ENCODE measurements at regions not wholly inside any gene's neighbourhood (a gene's known extent, or its start where the extent isn't known, plus 50 kb on each side); places are given as distances from the start of the nearest gene placed in this dataset.

GRCh38 chr10:130434446-130435385 is 298.5 kb downstream of the GLRX3 start:
- no peak for DNase-seq

GRCh38 chr10:130435961-130436360 is 299.8 kb downstream of the GLRX3 start:
- DNase-seq = no peak

- DNase-seq = no peak
Observed at GRCh38 chr10:130438861-130439260, 302.7 kb downstream of the GLRX3 start.

- DNase-seq = no peak
Observed at GRCh38 chr10:130439766-130440165, 303.6 kb downstream of the GLRX3 start.

GRCh38 chr10:130440494-130440893 is 304.3 kb downstream of the GLRX3 start:
- DNase-seq = no peak

GRCh38 chr10:130440971-130441370 is 304.8 kb downstream of the GLRX3 start:
- DNase-seq = no peak

GRCh38 chr10:130443066-130443465 is 306.9 kb downstream of the GLRX3 start:
- DNase-seq = no peak

- no peak for DNase-seq
Observed at GRCh38 chr10:130453036-130453720, 317.0 kb downstream of the GLRX3 start.

GRCh38 chr10:130453721-130454542 is 317.7 kb downstream of the GLRX3 start:
- no peak for DNase-seq

- no peak for DNase-seq
Observed at GRCh38 chr10:130454543-130455000, 318.4 kb downstream of the GLRX3 start.

- DNase-seq = no peak
Observed at GRCh38 chr10:130455111-130455695, 319.0 kb downstream of the GLRX3 start.

- DNase-seq = no peak
Observed at GRCh38 chr10:130455791-130456190, 319.6 kb downstream of the GLRX3 start.

GRCh38 chr10:130456616-130457015 is 320.4 kb downstream of the GLRX3 start:
- no peak for DNase-seq

GRCh38 chr10:130458509-130458908 is 322.3 kb downstream of the GLRX3 start:
- no peak for DNase-seq

GRCh38 chr10:130459011-130459410 is 322.8 kb downstream of the GLRX3 start:
- no peak for DNase-seq

- DNase-seq = no peak
Observed at GRCh38 chr10:130459851-130460490, 323.8 kb downstream of the GLRX3 start.

GRCh38 chr10:130461631-130462030 is 325.4 kb downstream of the GLRX3 start:
- no peak for DNase-seq

- DNase-seq = no peak
Observed at GRCh38 chr10:130463104-130463875, 327.1 kb downstream of the GLRX3 start.

- DNase-seq = no peak
Observed at GRCh38 chr10:130463876-130464364, 327.7 kb downstream of the GLRX3 start.

GRCh38 chr10:130464426-130464825 is 328.2 kb downstream of the GLRX3 start:
- no peak for DNase-seq
